ENCODE measurements at regions not wholly inside any gene's neighbourhood (a gene's known extent, or its start where the extent isn't known, plus 50 kb on each side); places are given as distances from the start of the nearest gene placed in this dataset.

- TF ChIP-seq RAD51 (IDR thresholded peaks at IDR 0.05; ENCODE audit: borderline replicate concordance, low read depth) (no peak), HNRNPL (IDR thresholded peaks at IDR 0.05; ENCODE audit: low read depth, low read length) (no peak), ZNF780A (CRISPR knock-in tag; IDR thresholded peaks at IDR 0.05) (no peak), NFE2 (IDR thresholded peaks at IDR 0.05; ENCODE audit: low read depth) (no peak), SPI1 (IDR thresholded peaks at IDR 0.05; ENCODE audit: borderline replicate concordance, low read depth, low read length) (no peak), SMC3 (conservative IDR thresholded peaks at IDR 0.05; ENCODE audit: insufficient read depth, low read depth, low read length) (no peak), ZNF644 (tag; IDR thresholded peaks at IDR 0.05; ENCODE audit: low read depth) (no peak), MAZ (CRISPR knock-in tag; conservative IDR thresholded peaks at IDR 0.05 in 1 of 2, IDR thresholded peaks at IDR 0.05 in 1 of 2) (no peak), CBX5 (IDR thresholded peaks at IDR 0.05; ENCODE audit: borderline replicate concordance, low read depth) (no peak), RAD21 (CRISPR knock-in tag; conservative IDR thresholded peaks at IDR 0.05 in 1 of 2, IDR thresholded peaks at IDR 0.05 in 1 of 2) (no peak), TAF1 (IDR thresholded peaks at IDR 0.05; ENCODE audit: control insufficient read depth, extremely low read depth, insufficient read depth, low read length, severe bottlenecking) (no peak), EZH2 (IDR thresholded peaks at IDR 0.05; ENCODE audit: borderline replicate concordance, low read depth, low read length) (no peak)
- TF ChIP-seq, protein P1, sequence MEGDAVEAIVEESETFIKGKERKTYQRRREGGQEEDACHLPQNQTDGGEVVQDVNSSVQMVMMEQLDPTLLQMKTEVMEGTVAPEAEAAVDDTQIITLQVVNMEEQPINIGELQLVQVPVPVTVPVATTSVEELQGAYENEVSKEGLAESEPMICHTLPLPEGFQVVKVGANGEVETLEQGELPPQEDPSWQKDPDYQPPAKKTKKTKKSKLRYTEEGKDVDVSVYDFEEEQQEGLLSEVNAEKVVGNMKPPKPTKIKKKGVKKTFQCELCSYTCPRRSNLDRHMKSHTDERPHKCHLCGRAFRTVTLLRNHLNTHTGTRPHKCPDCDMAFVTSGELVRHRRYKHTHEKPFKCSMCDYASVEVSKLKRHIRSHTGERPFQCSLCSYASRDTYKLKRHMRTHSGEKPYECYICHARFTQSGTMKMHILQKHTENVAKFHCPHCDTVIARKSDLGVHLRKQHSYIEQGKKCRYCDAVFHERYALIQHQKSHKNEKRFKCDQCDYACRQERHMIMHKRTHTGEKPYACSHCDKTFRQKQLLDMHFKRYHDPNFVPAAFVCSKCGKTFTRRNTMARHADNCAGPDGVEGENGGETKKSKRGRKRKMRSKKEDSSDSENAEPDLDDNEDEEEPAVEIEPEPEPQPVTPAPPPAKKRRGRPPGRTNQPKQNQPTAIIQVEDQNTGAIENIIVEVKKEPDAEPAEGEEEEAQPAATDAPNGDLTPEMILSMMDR (IDR thresholded peaks at IDR 0.05 in 2 of 3, conservative IDR thresholded peaks at IDR 0.05 in 1 of 3; ENCODE audit: insufficient read depth in 2 of 3, low read depth in 1 of 3, low read length in 3 of 3) = no peak
Observed at GRCh38 chrX:113287761-113288160, 447.1 kb upstream of the AMOT start.

Measured in K562 (cell line).